Islet of Langerhans (tissue), 1 donor: ENCODE measurements at regions not wholly inside any gene's neighbourhood (a gene's known extent, or its start where the extent isn't known, plus 50 kb on each side); places are given as distances from the start of the nearest gene placed in this dataset.

Experiments used
- FAIRE-seq: peaks from one replicate; lab custom pipeline; 2011; peaks lifted over from hg19 to GRCh38; lab: Jason Lieb, UNC

- peak; percentile 95 for FAIRE-seq
Measured at GRCh38 chr3:6791161-6791560, 69.8 kb upstream of the GRM7 start.

- FAIRE-seq, result no peak
Measured at GRCh38 chr3:6799264-6799915, 61.5 kb upstream of the GRM7 start.

GRCh38 chr3:6803619-6804018, 57.3 kb upstream of the GRM7 start:
- peak; percentile 87 for FAIRE-seq

GRCh38 chr3:6805236-6805635, 55.7 kb upstream of the GRM7 start:
- FAIRE-seq, result no peak

- FAIRE-seq, result no peak
Measured at GRCh38 chr3:6806991-6807390, 53.9 kb upstream of the GRM7 start.

- FAIRE-seq, result no peak
Measured at GRCh38 chr3:6807967-6808588, 52.8 kb upstream of the GRM7 start.

GRCh38 chr3:6809349-6809748, 51.6 kb upstream of the GRM7 start:
- FAIRE-seq, result no peak
